ENCODE measurements at regions not wholly inside any gene's neighbourhood (a gene's known extent, or its start where the extent isn't known, plus 50 kb on each side); places are given as distances from the start of the nearest gene placed in this dataset.

DNA sequence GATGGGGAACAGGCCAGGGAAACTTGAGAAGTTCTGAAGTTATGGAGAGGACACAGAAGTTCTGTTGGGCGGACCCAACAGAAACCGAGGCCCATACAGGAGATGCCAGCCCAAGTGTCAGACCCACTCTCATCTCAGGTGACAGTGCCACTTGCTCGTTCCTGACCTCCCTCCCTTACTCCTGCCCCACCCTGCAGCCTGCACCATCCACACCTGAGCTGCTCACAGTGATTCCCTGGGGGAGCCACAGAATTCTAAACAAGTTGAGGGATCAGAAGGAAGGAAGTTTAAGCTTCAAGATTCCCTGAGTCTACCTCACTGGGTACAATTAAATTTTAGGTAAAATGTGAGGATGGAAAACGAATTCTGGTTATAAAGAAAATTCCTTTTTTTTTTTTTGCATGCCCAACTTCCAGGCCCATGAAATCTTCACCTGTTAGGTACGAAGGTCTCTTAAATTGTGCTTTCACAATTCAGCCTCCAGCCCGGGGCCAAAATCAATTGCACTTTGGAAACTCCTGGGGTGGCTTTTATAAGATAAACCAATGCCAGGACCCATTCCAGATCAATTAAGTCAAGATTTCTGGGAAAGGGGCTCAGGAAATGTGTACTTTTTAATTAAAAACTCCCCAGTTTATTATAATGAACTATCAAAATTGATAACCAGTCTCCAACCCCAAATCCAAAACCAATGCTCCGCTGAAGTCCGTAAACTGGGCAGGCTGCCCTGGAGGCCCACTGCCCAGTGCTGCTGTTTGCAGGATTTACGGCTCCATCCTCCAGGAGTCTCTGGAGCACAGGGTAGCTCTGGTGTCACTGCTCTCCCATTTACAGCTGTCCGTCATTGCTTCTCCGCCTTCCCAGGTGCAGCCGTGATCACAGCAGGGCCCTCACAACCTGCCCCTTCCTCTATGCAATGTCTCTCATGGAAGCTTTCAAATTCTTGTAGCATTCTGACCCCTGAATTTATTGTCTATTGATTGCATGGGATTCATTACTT is 643.5 kb downstream of the UQCRFS1 start:
- no peaks in the 10 kb centered on the region for H3K9me3 ChIP-seq (ENCODE audit: control insufficient read depth, insufficient read depth, low read length)
- no peak for DNase-seq (ENCODE audit: low read depth, low spot score)
- no peaks in the 10 kb centered on the region for H3K36me3 ChIP-seq (ENCODE audit: control insufficient read depth, insufficient read depth, low read length)
- H3K4me3 ChIP-seq (ENCODE audit: low read length) = no peak overlapping the region
- H3K4me1 ChIP-seq (ENCODE audit: control insufficient read depth, insufficient read depth, low read length) = no peaks in the 10 kb centered on the region
- H3K27ac ChIP-seq (ENCODE audit: low read length) = no peak overlapping the region
- H3K27me3 ChIP-seq (ENCODE audit: control insufficient read depth, insufficient read depth, low read length) = no peaks in the 10 kb centered on the region
- no CpG with 5 or more reads among the region's 12 CpGs for WGBS (ENCODE audit: insufficient coverage, insufficient read length)

DNA sequence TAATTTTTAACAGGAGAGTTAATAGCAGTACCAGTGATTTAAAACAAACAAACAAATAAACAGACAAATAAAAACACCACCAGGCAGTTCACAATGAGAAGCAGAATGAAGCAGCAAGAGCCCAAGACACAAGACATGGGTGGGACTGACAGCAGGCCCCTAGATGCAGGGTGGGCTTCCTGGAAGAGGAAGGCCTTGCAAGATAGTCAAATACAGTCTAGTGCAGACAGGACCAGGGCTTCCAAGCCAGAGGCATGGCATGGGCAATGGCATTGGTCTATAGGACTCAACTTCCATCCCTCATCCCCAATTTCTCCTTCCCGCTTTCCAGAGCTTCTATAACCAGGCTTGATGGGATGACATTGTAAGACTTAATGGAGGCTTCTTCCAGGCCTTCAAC is 645.1 kb downstream of the UQCRFS1 start:
- no CpG with 5 or more reads among the region's 1 CpG for WGBS (ENCODE audit: insufficient coverage, insufficient read length)
- no peaks in the 10 kb centered on the region for H3K4me1 ChIP-seq (ENCODE audit: control insufficient read depth, insufficient read depth, low read length)
- H3K9me3 ChIP-seq (ENCODE audit: control insufficient read depth, insufficient read depth, low read length) = no peaks in the 10 kb centered on the region; the same call in 1 of the 2 replicates
- no peaks in the 10 kb centered on the region; the same call in 1 of the 2 replicates for H3K36me3 ChIP-seq (ENCODE audit: control insufficient read depth, insufficient read depth, low read length)
- H3K27me3 ChIP-seq (ENCODE audit: control insufficient read depth, insufficient read depth, low read length) = no peaks in the 10 kb centered on the region
- H3K27ac ChIP-seq (ENCODE audit: low read length) = no peak overlapping the region
- DNase-seq (ENCODE audit: low read depth, low spot score) = no peak
- H3K4me3 ChIP-seq (ENCODE audit: low read length) = no peak overlapping the region

DNA sequence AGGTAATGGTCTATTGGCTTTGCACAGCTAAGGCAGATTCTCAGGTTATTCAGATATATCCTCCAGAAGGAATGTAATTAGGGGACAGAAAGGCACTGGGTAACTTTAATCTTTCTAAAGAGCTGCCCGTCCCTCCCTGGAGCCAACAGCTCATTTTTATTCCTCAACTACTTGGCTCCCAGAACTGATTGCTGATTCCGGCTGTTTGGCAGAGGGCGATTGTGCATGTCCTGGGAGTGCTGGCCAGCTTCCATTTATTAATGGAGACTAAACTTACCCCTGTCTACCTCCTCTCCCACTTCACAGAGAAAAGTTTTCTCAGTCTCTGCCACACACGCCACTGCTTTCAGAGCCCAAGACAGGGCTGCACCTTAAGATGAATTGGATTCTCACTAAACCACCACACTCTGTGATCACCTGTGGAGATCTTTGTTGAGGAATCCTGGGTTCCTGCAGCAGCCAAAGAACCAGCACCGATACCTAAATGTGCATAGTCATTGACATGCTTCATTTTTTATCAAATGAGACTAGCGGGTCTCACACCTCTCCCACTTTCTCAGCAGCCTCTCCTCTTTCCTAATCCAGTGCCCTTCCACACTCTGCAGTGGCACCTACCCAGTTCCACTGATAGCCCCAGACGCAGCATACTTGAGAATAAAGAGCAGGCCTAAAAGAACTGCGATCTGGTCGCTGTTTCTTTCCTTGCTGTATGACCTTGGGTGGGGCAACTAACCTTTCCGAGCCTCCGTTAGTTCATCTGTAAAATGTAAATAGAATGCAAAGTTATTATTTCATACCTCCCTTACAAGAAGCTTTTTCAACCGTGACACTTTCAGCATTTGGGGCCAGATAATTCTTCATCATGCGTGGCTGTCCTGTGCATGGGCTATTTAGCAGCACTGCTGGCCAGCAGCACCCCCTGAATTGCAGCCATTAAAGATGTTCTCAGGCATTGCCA is 648.7 kb downstream of the UQCRFS1 start:
- Histone ChIP-seq H3K27me3 (ENCODE audit: control insufficient read depth, insufficient read depth, low read length) (no peaks in the 10 kb centered on the region), H3K4me3 (ENCODE audit: low read length) (no peak overlapping the region), H3K27ac (ENCODE audit: low read length) (no peak overlapping the region)

DNA sequence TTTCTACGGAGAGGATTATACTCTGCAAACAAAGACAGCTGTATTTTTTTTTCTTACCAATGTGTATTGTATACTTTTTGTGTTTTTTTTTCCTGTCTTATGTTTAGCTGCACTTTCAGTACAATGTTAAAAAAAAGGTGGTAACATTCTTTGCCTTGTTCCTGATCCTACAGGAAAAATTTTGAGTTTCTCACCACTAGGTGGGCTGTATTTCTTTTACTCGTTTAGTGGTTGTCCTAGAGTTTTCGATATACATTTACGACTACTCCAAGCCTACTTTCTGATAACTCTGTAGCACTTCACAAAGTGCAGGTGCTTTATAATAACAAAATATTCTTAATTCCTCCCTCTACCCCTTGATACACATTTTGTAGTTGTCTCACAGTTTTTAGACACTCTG is 652.2 kb downstream of the UQCRFS1 start:
- no peak overlapping the region for H3K27ac ChIP-seq (ENCODE audit: low read length)
- no peaks in the 10 kb centered on the region; the same call in 1 of the 2 replicates for H3K36me3 ChIP-seq (ENCODE audit: control insufficient read depth, insufficient read depth, low read length)
- no CpG with 5 or more reads among the region's 4 CpGs for WGBS (ENCODE audit: insufficient coverage, insufficient read length)
- H3K4me1 ChIP-seq (ENCODE audit: control insufficient read depth, insufficient read depth, low read length) = no peaks in the 10 kb centered on the region
- no peaks in the 10 kb centered on the region for H3K27me3 ChIP-seq (ENCODE audit: control insufficient read depth, insufficient read depth, low read length)
- no peak overlapping the region for H3K4me3 ChIP-seq (ENCODE audit: low read length)
- no peak for DNase-seq (ENCODE audit: low read depth, low spot score)
- H3K9me3 ChIP-seq (ENCODE audit: control insufficient read depth, insufficient read depth, low read length) = no peaks in the 10 kb centered on the region; the same call in 1 of the 2 replicates

More for the DNA sequence above, 648.7 kb downstream of the UQCRFS1 start:
- no CpG with 5 or more reads among the region's 13 CpGs for WGBS (ENCODE audit: insufficient coverage, insufficient read length)
- no peak for DNase-seq (ENCODE audit: low read depth, low spot score)
- no peaks in the 10 kb centered on the region; the same call in 1 of the 2 replicates for H3K9me3 ChIP-seq (ENCODE audit: control insufficient read depth, insufficient read depth, low read length)
- no peaks in the 10 kb centered on the region; the same call in 1 of the 2 replicates for H3K36me3 ChIP-seq (ENCODE audit: control insufficient read depth, insufficient read depth, low read length)
- no peaks in the 10 kb centered on the region for H3K4me1 ChIP-seq (ENCODE audit: control insufficient read depth, insufficient read depth, low read length)

GRCh38 chr19:28558783-28559182 is 654.2 kb downstream of the UQCRFS1 start:
- no peaks in the 10 kb centered on the region for H3K27me3 ChIP-seq (ENCODE audit: control insufficient read depth, insufficient read depth, low read length)
- no CpG with 5 or more reads among the region's 2 CpGs for WGBS (ENCODE audit: insufficient coverage, insufficient read length)

GRCh38 chr19:28556371-28556770 is 656.6 kb downstream of the UQCRFS1 start:
- no peak for DNase-seq (ENCODE audit: low read depth, low spot score)
- Histone ChIP-seq H3K27me3 (ENCODE audit: control insufficient read depth, insufficient read depth, low read length) (no peaks in the 10 kb centered on the region), H3K36me3 (ENCODE audit: control insufficient read depth, insufficient read depth, low read length) (no peaks in the 10 kb centered on the region)

More at GRCh38 chr19:28558783-28559182, 654.2 kb downstream of the UQCRFS1 start:
- no peaks in the 10 kb centered on the region; the same call in 1 of the 2 replicates for H3K9me3 ChIP-seq (ENCODE audit: control insufficient read depth, insufficient read depth, low read length)
- H3K4me1 ChIP-seq (ENCODE audit: control insufficient read depth, insufficient read depth, low read length) = no peaks in the 10 kb centered on the region
- H3K27ac ChIP-seq (ENCODE audit: low read length) = no peak overlapping the region
- H3K36me3 ChIP-seq (ENCODE audit: control insufficient read depth, insufficient read depth, low read length) = no peaks in the 10 kb centered on the region; the same call in 1 of the 2 replicates
- no peak overlapping the region for H3K4me3 ChIP-seq (ENCODE audit: low read length)
- no peak for DNase-seq (ENCODE audit: low read depth, low spot score)

GRCh38 chr19:28555317-28555716 is 657.6 kb downstream of the UQCRFS1 start:
- H3K9me3 ChIP-seq (ENCODE audit: control insufficient read depth, insufficient read depth, low read length) = no peaks in the 10 kb centered on the region
- no peak overlapping the region for H3K27ac ChIP-seq (ENCODE audit: low read length)
- WGBS (ENCODE audit: insufficient coverage, insufficient read length) = no CpG with 5 or more reads among the region's 5 CpGs
- no peaks in the 10 kb centered on the region for H3K4me1 ChIP-seq (ENCODE audit: control insufficient read depth, insufficient read depth, low read length)
- no peaks in the 10 kb centered on the region for H3K27me3 ChIP-seq (ENCODE audit: control insufficient read depth, insufficient read depth, low read length)
- no peak overlapping the region for H3K4me3 ChIP-seq (ENCODE audit: low read length)
- no peaks in the 10 kb centered on the region for H3K36me3 ChIP-seq (ENCODE audit: control insufficient read depth, insufficient read depth, low read length)
- DNase-seq (ENCODE audit: low read depth, low spot score) = no peak

More at GRCh38 chr19:28556371-28556770, 656.6 kb downstream of the UQCRFS1 start:
- Histone ChIP-seq H3K27ac (ENCODE audit: low read length) (no peak overlapping the region), H3K4me3 (ENCODE audit: low read length) (no peak overlapping the region), H3K4me1 (ENCODE audit: control insufficient read depth, insufficient read depth, low read length) (no peaks in the 10 kb centered on the region), H3K9me3 (ENCODE audit: control insufficient read depth, insufficient read depth, low read length) (no peaks in the 10 kb centered on the region)

- Histone ChIP-seq H3K27me3 (ENCODE audit: control insufficient read depth, insufficient read depth, low read length) (no peaks in the 10 kb centered on the region), H3K27ac (ENCODE audit: low read length) (no peak overlapping the region), H3K36me3 (ENCODE audit: control insufficient read depth, insufficient read depth, low read length) (no peaks in the 10 kb centered on the region), H3K4me3 (ENCODE audit: low read length) (no peak overlapping the region), H3K4me1 (ENCODE audit: control insufficient read depth, insufficient read depth, low read length) (no peaks in the 10 kb centered on the region), H3K9me3 (ENCODE audit: control insufficient read depth, insufficient read depth, low read length) (no peaks in the 10 kb centered on the region)
- WGBS (ENCODE audit: insufficient coverage, insufficient read length) = no CpG with 5 or more reads among the region's 4 CpGs
- no peak for DNase-seq (ENCODE audit: low read depth, low spot score)
These were observed 658.4 kb downstream of the UQCRFS1 start for GRCh38 chr19:28554321-28555091.

- DNase-seq (ENCODE audit: low read depth, low spot score) = no peak
- H3K4me1 ChIP-seq (ENCODE audit: control insufficient read depth, insufficient read depth, low read length) = no peaks in the 10 kb centered on the region
- H3K27ac ChIP-seq (ENCODE audit: low read length) = no peak overlapping the region
- H3K4me3 ChIP-seq (ENCODE audit: low read length) = no peak overlapping the region
- H3K9me3 ChIP-seq (ENCODE audit: control insufficient read depth, insufficient read depth, low read length) = no peaks in the 10 kb centered on the region
- H3K36me3 ChIP-seq (ENCODE audit: control insufficient read depth, insufficient read depth, low read length) = no peaks in the 10 kb centered on the region
- no CpG with 5 or more reads among the region's 2 CpGs for WGBS (ENCODE audit: insufficient coverage, insufficient read length)
- H3K27me3 ChIP-seq (ENCODE audit: control insufficient read depth, insufficient read depth, low read length) = no peaks in the 10 kb centered on the region
These were observed 659.2 kb downstream of the UQCRFS1 start for GRCh38 chr19:28553764-28554163.

Measured in iPS DF 6.9 (cell line).